GM12891 (cell line): ENCODE measurements at regions not wholly inside any gene's neighbourhood (a gene's known extent, or its start where the extent isn't known, plus 50 kb on each side); places are given as distances from the start of the nearest gene placed in this dataset.
"Not testable (repeated sequence)": the region's sequence is repeated elsewhere in the genome, so short reads cannot be mapped to it uniquely, and the experiment has no call there.

Experiments
- DNase-seq: peaks from one replicate; pipeline ENCODE4 v3.0.0; 2011; ENCODE audit warnings: low spot score; ENCODE audit not compliant: insufficient read length
- FAIRE-seq: peaks from 2 replicates; lab custom pipeline; 2011; peaks lifted over from hg19 to GRCh38; lab: Jason Lieb, UNC
- PAX5 ChIP-seq: IDR thresholded peaks from 2 replicates; pipeline ENCODE4 v1.6.1; 2011; ENCODE audit warnings: low read length, moderate library complexity, mild to moderate bottlenecking; ENCODE audit not compliant: insufficient read depth, severe bottlenecking
- POLR2A ChIP-seq: IDR thresholded peaks from 2 replicates; pipeline ENCODE4 v1.6.1; 2011; ENCODE audit warnings: low read depth, low read length, control low read depth
- POLR2AphosphoS5 ChIP-seq: IDR thresholded peaks from 2 replicates; pipeline ENCODE4 v1.6.1; 2011; ENCODE audit warnings: low read depth, low read length, control low read depth
- POU2F2 ChIP-seq: IDR thresholded peaks from 2 replicates; pipeline ENCODE4 v1.6.1; 2011; ENCODE audit warnings: low read depth, mild to moderate bottlenecking, control low read depth, low read length, moderate library complexity
- SPI1 ChIP-seq: IDR thresholded peaks from 2 replicates; pipeline ENCODE4 v1.6.1; 2011; ENCODE audit warnings: low read depth, low read length, control low read depth
- TAF1 ChIP-seq: IDR thresholded peaks from 2 replicates; pipeline ENCODE4 v1.6.1; 2011; ENCODE audit warnings: low read depth, low read length, control low read depth

GRCh38 chr5:62184444-62184843 is 121.6 kb upstream of the KIF2A start:
- FAIRE-seq: no peak
- TF ChIP-seq POLR2AphosphoS5 (no peak), POLR2A (no peak), SPI1 (no peak), POU2F2 (no peak), PAX5 (no peak), TAF1 (no peak)
- DNase-seq: no peak

GRCh38 chr5:62190173-62190572 is 115.8 kb upstream of the KIF2A start:
- DNase-seq (no peak), FAIRE-seq (no peak)
- TF ChIP-seq PAX5 (no peak), POLR2A (no peak), POU2F2 (no peak), POLR2AphosphoS5 (no peak), SPI1 (no peak), TAF1 (no peak)

- no peak for TF ChIP-seq SPI1
- no peak for TF ChIP-seq POLR2A
- TF ChIP-seq PAX5: no peak
- TF ChIP-seq POU2F2: no peak
- no peak for TF ChIP-seq POLR2AphosphoS5
- no peak for TF ChIP-seq TAF1
- DNase-seq (no peak), FAIRE-seq (no peak)
Observed at GRCh38 chr5:62190931-62191330, 115.1 kb upstream of the KIF2A start.

- no peak for TF ChIP-seq POLR2A
- TF ChIP-seq POLR2AphosphoS5: no peak
- TF ChIP-seq SPI1: no peak
- TF ChIP-seq POU2F2: no peak
- TF ChIP-seq TAF1: no peak
- TF ChIP-seq PAX5: no peak
- FAIRE-seq (no peak), DNase-seq (no peak)
Observed at GRCh38 chr5:62192958-62193357, 113.0 kb upstream of the KIF2A start.

- DNase-seq, FAIRE-seq: not testable (repeated sequence)
Observed at GRCh38 chr5:62196532-62196931, 109.5 kb upstream of the KIF2A start.

- TF ChIP-seq TAF1 (no peak), POU2F2 (no peak), SPI1 (no peak), PAX5 (no peak), POLR2AphosphoS5 (no peak), POLR2A (no peak)
- no peak for DNase-seq
- no peak for FAIRE-seq
Observed at GRCh38 chr5:62197697-62198096, 108.3 kb upstream of the KIF2A start.

- FAIRE-seq (no peak), DNase-seq (no peak)
- TF ChIP-seq POLR2AphosphoS5 (no peak), TAF1 (no peak), POLR2A (no peak), PAX5 (no peak), POU2F2 (no peak), SPI1 (no peak)
Observed at GRCh38 chr5:62198421-62198820, 107.6 kb upstream of the KIF2A start.

GRCh38 chr5:62199792-62200716 is 106.0 kb upstream of the KIF2A start:
- TF ChIP-seq POLR2A (no peak), POU2F2 (no peak), POLR2AphosphoS5 (no peak), SPI1 (no peak), PAX5 (no peak), TAF1 (no peak)

GRCh38 chr5:62206150-62206829 is 99.7 kb upstream of the KIF2A start:
- FAIRE-seq (no peak), DNase-seq (no peak)
- no peak for TF ChIP-seq TAF1
- no peak for TF ChIP-seq POLR2A
- no peak for TF ChIP-seq PAX5
- TF ChIP-seq SPI1: no peak

More at GRCh38 chr5:62199792-62200716, 106.0 kb upstream of the KIF2A start:
- DNase-seq (no peak), FAIRE-seq (no peak)
